ENCODE measurements at regions not wholly inside any gene's neighbourhood (a gene's known extent, or its start where the extent isn't known, plus 50 kb on each side); places are given as distances from the start of the nearest gene placed in this dataset.

- TF ChIP-seq EZH2 (IDR thresholded peaks at IDR 0.05; ENCODE audit: low read length, missing control alignments) (no peak), CTCF (conservative IDR thresholded peaks at IDR 0.05 in 1 of 2, IDR thresholded peaks at IDR 0.05 in 1 of 2; ENCODE audit: low read depth in 1 of 2, low read length in 2 of 2) (no peak)
Measured at GRCh38 chr2:145380436-145381017, 860.6 kb upstream of the ZEB2 start.

Data from fibroblast of lung (primary cell).